ENCODE measurements at regions not wholly inside any gene's neighbourhood (a gene's known extent, or its start where the extent isn't known, plus 50 kb on each side); places are given as distances from the start of the nearest gene placed in this dataset.

- TF ChIP-seq, protein P1, sequence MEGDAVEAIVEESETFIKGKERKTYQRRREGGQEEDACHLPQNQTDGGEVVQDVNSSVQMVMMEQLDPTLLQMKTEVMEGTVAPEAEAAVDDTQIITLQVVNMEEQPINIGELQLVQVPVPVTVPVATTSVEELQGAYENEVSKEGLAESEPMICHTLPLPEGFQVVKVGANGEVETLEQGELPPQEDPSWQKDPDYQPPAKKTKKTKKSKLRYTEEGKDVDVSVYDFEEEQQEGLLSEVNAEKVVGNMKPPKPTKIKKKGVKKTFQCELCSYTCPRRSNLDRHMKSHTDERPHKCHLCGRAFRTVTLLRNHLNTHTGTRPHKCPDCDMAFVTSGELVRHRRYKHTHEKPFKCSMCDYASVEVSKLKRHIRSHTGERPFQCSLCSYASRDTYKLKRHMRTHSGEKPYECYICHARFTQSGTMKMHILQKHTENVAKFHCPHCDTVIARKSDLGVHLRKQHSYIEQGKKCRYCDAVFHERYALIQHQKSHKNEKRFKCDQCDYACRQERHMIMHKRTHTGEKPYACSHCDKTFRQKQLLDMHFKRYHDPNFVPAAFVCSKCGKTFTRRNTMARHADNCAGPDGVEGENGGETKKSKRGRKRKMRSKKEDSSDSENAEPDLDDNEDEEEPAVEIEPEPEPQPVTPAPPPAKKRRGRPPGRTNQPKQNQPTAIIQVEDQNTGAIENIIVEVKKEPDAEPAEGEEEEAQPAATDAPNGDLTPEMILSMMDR (IDR thresholded peaks at IDR 0.05; ENCODE audit: extremely low read depth, missing control alignments): no peak
These were observed 169.5 kb upstream of the CNTN6 start for GRCh38 chr3:923161-923910.

DNA sequence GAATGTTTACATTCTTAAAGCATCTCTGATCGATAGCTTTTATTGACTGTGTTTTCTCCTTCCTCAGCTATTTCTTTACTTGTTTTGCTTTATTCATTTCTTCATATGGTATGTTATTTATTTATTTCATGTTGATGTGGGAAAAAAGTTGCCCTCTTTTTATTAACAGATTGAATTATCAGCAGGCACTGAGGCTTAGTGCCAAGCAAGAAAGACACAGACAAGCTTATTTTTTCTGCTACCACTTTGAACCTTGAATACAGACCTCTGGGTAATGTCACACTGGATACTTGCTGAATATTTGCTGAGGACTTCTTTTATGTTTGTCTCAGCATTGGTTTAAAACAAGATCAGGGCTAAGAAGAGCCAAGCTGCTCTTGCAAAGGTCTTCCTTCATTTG is 162.0 kb upstream of the CNTN6 start:
- DNase-seq (ENCODE audit: low spot score): no peak
- TF ChIP-seq, protein P1 (IDR thresholded peaks at IDR 0.05; ENCODE audit: extremely low read depth, missing control alignments): no peak

More at GRCh38 chr3:923161-923910, 169.5 kb upstream of the CNTN6 start:
- no peak for DNase-seq (ENCODE audit: low spot score)

GRCh38 chr3:933326-933725 is 159.5 kb upstream of the CNTN6 start:
- DNase-seq (ENCODE audit: low spot score): no peak
- TF ChIP-seq, protein P1 (IDR thresholded peaks at IDR 0.05; ENCODE audit: extremely low read depth, missing control alignments): no peak

DNA sequence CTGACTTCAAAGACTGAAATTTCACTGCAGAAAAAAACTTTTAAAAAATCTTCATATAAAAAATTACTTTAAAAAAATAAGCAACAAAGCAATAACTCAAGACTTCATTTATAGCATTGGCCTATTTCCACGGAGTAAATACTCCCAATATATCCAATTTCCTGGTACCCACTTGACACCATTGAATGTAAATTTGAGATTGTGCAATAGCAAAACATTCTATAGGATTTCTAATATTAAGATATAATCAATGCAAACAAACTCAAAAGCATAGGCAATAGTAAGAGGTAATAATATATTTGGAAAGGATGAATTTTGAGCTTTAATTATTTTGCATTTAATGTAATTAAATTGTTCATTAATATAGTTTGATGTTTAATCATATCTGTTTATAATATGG is 148.0 kb upstream of the CNTN6 start:
- DNase-seq (ENCODE audit: low spot score): no peak
- TF ChIP-seq, protein P1 (IDR thresholded peaks at IDR 0.05; ENCODE audit: extremely low read depth, missing control alignments): no peak

DNA sequence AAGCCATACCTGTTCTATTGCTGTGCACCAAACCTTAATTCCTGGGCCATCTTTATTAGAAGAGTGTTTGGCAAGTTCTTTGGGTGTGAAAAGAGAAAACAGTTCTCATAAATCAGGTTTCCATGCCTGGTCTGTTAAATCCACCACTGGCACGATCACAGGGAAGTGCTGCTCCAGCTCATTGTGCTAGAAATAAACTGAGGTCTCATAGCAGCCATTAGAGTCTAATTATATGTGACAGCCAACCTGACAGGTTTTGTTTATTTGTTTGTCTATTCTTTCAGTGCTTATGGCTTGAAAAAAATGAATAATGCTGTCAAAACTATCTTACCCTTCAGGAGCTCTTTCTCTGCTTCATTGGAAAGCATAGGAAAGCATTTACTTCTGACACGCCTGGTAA is 147.1 kb upstream of the CNTN6 start:
- TF ChIP-seq, protein P1 (IDR thresholded peaks at IDR 0.05; ENCODE audit: extremely low read depth, missing control alignments): no peak
- no peak for DNase-seq (ENCODE audit: low spot score)

- TF ChIP-seq, protein P1 (IDR thresholded peaks at IDR 0.05; ENCODE audit: extremely low read depth, missing control alignments): no peak
These were observed 139.9 kb upstream of the CNTN6 start for GRCh38 chr3:952906-953305.

GRCh38 chr3:963255-963654 is 129.6 kb upstream of the CNTN6 start:
- DNase-seq (ENCODE audit: low spot score): no peak
- TF ChIP-seq, protein P1 (IDR thresholded peaks at IDR 0.05; ENCODE audit: extremely low read depth, missing control alignments): no peak

More at GRCh38 chr3:952906-953305, 139.9 kb upstream of the CNTN6 start:
- DNase-seq (ENCODE audit: low spot score): no peak

All from GM20000 (cell line).